ENCODE measurements at regions not wholly inside any gene's neighbourhood (a gene's known extent, or its start where the extent isn't known, plus 50 kb on each side); places are given as distances from the start of the nearest gene placed in this dataset.
"Not testable (repeated sequence)": the region's sequence is repeated elsewhere in the genome, so short reads cannot be mapped to it uniquely, and the experiment has no call there.

GRCh38 chr13:44651724-44652123, 75.6 kb upstream of the TSC22D1 start:
- H3K4me3 ChIP-seq (ENCODE audit: low read depth, low read length) = no peak overlapping the region
- no peak for TF ChIP-seq CTCF (IDR thresholded peaks at IDR 0.05; ENCODE audit: low read depth, low read length, missing control alignments)
- in situ Hi-C loops (cut with HindIII; ENCODE audit: low sequenced_read_pairs) = no loop called here
- DNase-seq (ENCODE audit: low read depth) = no peak

DNA sequence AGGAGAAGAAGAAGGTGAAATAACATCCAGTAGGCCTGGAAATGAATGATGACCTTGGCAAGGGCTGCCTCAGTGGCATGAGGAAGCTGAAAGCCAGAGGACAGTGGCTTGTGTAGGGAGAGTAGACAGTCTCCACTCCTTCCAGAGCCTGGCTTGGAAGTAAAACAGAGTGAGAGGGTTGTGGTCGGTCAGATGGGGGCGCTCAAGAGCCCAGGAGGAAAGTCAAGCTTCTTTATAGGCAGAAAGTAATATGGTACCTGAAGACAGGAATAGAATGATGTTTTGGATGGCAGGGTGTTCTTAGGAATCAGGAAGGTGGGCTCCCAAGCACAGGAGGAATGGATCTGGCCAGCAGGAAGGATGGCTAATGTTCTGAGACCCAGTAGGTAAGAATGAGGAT, 75.1 kb upstream of the TSC22D1 start:
- no peak overlapping the region for H3K4me3 ChIP-seq (ENCODE audit: low read depth, low read length)
- DNase-seq (ENCODE audit: low read depth) = no peak
- in situ Hi-C loops (cut with HindIII; ENCODE audit: low sequenced_read_pairs) = no loop called here
- no peak for TF ChIP-seq CTCF (IDR thresholded peaks at IDR 0.05; ENCODE audit: low read depth, low read length, missing control alignments)

DNA sequence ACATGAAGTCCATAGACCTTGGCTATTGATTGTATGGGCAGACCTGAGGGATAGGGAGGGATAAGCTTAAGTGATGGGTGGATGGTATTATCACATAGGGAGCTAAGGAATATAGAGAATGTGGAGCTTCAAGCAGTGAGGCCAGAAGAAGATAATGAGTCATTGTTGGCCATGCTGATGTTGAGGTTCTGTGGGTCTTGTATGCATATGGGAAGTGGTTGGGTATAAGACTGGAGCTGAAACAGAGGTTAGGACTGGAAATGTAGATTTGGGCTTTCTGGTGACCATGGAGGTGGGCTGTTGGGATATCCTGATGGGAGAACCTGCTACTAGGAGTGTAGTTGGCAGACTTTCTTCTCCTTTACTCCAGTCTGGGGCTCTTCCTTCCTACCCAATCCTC, 73.7 kb upstream of the TSC22D1 start:
- in situ Hi-C loops (cut with HindIII; ENCODE audit: low sequenced_read_pairs) = loop anchor here (5.0 kb wide), 1 partner anchor 88 kb away; no protein-coding TSS in a partner anchor
- H3K4me3 ChIP-seq (ENCODE audit: low read depth, low read length) = no peak overlapping the region
- no peak for TF ChIP-seq CTCF (IDR thresholded peaks at IDR 0.05; ENCODE audit: low read depth, low read length, missing control alignments)
- DNase-seq (ENCODE audit: low read depth) = no peak

- H3K4me3 ChIP-seq (ENCODE audit: low read depth, low read length) = no peak overlapping the region
- in situ Hi-C loops (cut with HindIII; ENCODE audit: low sequenced_read_pairs) = loop anchor here (5.0 kb wide), 1 partner anchor 87 kb away; no protein-coding TSS in a partner anchor
- TF ChIP-seq CTCF (IDR thresholded peaks at IDR 0.05; ENCODE audit: low read depth, low read length, missing control alignments) = no peak
- no peak for DNase-seq (ENCODE audit: low read depth)
Observed at GRCh38 chr13:44649104-44649428, 72.9 kb upstream of the TSC22D1 start.

DNA sequence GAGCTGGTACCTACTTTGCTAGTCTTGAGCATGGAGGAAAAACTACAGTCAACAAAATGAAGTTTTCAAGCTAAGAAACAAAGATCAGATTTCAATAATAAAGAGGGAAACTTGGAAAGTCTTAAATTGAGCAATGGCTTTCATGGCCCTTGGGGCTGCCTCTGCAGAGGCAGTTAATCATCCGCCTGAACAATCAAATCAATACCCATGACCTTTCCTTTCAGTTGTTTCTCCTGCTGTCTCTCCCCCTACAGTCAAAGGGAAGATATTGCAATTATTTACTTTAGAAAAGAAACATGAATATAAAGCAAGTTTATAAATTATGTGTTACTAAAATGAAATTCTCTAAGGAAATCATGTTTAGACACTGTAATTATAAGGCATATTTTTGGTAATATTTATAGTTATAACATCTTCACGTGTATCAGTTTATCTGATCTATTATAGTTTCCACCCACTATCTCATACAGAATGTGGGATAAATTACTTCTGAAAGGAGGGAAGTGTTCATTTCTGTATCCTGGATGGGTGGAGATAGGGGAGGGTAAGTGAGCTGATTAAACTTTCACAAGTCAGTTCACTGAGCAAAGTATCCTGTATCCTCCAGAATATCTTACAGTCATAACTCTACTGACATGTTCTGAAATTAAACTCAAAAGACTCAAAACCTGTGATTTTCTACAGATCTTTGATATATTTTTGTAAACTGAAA, 72.4 kb upstream of the TSC22D1 start:
- DNase-seq (ENCODE audit: low read depth) = no peak
- in situ Hi-C loops (cut with HindIII; ENCODE audit: low sequenced_read_pairs) = loop anchor here (5.0 kb wide), 1 partner anchor 86 kb away; no protein-coding TSS in a partner anchor
- no peak overlapping the region for H3K4me3 ChIP-seq (ENCODE audit: low read depth, low read length)
- peak; percentile 30 for TF ChIP-seq CTCF (IDR thresholded peaks at IDR 0.05; ENCODE audit: low read depth, low read length, missing control alignments)

DNA sequence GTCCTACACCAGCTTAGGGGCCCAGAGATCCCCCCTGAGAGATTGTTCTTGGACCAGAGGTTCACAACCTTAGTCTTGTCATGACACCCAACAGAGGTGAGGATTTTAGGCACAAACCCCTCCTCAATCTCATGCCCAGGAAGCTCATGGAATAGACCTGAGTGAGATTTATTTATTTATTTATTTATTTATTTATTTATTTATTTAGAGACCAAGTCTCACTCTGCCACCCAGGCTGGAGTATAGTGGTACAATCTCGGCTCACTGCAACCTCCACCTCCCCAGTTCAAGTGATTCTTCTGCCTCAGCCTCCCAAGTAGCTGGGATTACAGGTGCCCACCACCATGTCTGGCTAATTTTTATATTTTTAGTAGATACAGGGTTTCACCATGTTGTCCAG, 71.4 kb upstream of the TSC22D1 start:
- H3K4me3 ChIP-seq (ENCODE audit: low read depth, low read length) = not testable (repeated sequence)
- in situ Hi-C loops (cut with HindIII; ENCODE audit: low sequenced_read_pairs) = loop anchor here (5.0 kb wide), 1 partner anchor 85 kb away; no protein-coding TSS in a partner anchor

DNA sequence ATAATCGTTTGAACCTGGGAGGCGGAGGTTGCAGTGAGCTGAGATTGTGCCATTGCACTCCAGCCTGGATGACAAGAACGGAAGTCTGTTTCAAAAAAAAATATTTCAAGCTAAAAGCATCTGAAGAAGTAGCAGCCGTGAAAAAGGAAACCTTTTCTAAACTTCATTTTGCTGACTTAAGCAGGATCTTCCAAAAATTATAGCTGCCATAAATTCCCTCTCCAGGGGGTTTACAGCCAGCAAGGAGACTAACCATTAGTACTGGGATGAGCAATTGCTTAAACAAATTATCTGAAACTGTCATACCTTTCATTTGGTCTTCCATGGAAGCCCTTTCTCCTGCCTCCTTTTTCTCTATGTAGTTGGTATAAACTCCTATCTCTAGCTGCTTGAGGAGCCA, 69.9 kb upstream of the TSC22D1 start:
- no peak for TF ChIP-seq CTCF (IDR thresholded peaks at IDR 0.05; ENCODE audit: low read depth, low read length, missing control alignments)
- no peak overlapping the region for H3K4me3 ChIP-seq (ENCODE audit: low read depth, low read length)
- DNase-seq (ENCODE audit: low read depth) = no peak
- in situ Hi-C loops (cut with HindIII; ENCODE audit: low sequenced_read_pairs) = loop anchor here (5.0 kb wide), 1 partner anchor 84 kb away; no protein-coding TSS in a partner anchor

More for the DNA sequence above, 71.4 kb upstream of the TSC22D1 start:
- DNase-seq (ENCODE audit: low read depth) = not testable (repeated sequence)

All from astrocyte of the cerebellum (primary cell).